HG03280 (cell line): ENCODE measurements at regions not wholly inside any gene's neighbourhood (a gene's known extent, or its start where the extent isn't known, plus 50 kb on each side); places are given as distances from the start of the nearest gene placed in this dataset.

Experiments
- ATAC-seq: cut with Tn5 transposase; IDR thresholded peaks from one replicate; pipeline ENCODE4 v1.9.1; 2021; ENCODE audit warnings: mild to moderate bottlenecking, moderate library complexity; ENCODE audit not compliant: unreplicated experiment

GRCh38 chr2:8009010-8009597 lies 672.8 kb upstream of the ID2 start:
- no peak for ATAC-seq

GRCh38 chr2:8015848-8016600 lies 665.8 kb upstream of the ID2 start:
- no peak for ATAC-seq

- no peak for ATAC-seq
These were observed 665.2 kb upstream of the ID2 start for GRCh38 chr2:8016688-8017087.

DNA sequence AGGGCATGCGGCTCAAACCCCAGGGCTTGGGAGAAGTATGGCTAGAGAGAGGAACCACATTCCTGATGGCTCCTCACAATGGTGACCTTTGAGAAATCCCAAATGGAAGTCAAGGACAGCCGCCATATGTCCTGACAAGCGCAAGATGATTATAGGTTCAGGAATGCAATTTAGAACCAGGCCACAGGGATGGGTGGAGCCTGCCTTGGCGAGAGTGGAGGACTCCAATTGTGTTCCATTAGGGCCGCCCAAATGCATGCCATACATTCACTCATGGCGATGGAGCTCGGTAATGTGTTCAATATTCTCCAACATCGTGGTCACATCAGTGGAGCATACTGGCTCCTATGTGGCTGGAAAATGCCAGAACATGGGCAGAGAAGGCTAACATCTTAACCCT lies 662.9 kb upstream of the ID2 start:
- no peak for ATAC-seq

GRCh38 chr2:8019934-8020333 lies 661.9 kb upstream of the ID2 start:
- ATAC-seq: no peak

DNA sequence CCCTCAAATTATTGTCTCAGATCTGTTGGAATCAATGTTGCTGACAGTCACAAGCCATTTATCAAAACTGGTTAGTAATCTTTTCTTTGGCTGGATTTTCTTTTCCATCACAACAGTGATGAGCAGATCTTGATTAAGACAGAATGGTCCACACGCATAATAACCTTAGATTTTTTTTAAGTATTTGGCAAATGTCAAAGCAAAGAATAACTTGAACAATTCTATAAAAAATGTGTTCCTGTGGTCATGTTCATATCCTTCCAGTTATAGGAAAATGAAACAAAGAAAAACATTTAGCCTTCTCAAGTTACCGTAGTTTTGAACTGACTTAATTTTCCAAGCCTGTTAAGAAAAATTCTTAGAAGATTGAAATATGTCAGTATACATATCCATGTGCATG lies 659.9 kb upstream of the ID2 start:
- ATAC-seq: no peak

DNA sequence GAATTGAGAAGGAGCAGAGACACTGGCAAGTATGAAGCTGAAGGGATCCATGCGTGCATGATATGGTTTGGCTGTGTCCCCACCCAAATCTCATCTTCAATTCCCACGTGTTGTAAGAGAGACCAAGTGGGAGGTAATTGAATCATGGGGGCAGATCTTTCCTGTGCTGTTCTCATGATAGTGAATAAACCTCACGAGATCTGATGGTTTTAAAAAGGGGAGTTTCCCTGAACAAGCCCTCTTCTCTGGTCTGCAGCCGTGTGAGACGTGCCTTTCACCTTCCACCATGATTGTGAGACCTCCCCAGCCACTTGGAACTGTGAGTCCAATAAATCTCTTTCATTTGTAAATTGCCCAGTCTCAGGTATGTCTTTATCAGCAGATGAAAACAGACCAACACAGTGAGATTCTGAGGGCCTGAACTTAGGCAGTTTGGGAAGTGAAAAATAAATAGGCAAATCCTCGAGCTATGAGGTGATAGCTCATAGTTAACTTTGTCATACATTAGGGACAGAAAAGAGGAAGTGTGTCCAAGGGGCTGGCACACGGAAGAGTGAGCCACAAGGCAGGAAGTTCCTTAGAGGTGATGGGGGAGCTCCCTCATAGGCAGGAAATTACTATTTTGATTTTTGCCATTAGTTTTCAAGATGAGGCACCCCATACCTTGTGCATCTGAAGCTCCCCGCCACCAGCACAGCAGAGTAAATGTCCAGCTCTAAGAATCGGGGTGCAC lies 658.8 kb upstream of the ID2 start:
- no peak for ATAC-seq

DNA sequence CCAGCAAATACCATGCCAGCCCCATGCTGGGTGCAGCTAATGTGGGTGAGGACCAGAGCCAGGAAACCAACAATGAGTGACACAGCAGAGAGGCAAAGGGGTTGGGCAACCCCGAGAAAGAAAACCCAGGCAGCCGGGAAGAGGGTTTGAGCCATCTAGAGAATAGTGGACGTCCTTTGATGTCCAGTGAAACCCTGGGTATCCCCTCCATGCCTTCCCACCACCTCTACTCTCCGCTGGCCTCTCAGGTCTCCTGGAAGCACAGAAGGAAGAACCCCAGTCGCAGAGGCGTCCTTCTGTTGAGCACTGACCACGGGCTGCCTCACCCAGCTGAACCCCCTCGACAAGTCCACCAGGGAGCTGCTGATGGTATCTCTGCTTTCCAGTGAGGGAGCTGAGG lies 657.4 kb upstream of the ID2 start:
- no peak for ATAC-seq

- no peak for ATAC-seq
These were observed 655.5 kb upstream of the ID2 start for GRCh38 chr2:8026381-8026780.

DNA sequence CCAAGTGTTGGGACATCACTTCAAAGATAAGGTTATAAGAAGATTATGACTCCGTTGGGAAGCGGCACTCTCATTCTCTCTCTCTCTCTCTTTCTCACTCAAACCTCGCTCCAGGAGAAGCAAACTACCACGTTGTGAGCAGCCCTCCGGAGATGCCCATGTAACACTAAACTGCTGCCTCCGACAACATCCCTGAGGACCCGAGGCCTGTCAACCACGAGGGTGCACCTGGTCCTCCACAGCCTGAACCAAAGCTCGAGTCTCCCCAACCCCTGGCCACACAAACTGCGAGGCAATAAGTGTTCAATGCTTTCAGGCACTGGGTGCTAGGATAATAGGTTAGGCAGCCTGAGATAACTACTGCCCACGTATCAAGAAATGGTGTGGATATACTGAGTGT lies 654.5 kb upstream of the ID2 start:
- ATAC-seq: no peak

DNA sequence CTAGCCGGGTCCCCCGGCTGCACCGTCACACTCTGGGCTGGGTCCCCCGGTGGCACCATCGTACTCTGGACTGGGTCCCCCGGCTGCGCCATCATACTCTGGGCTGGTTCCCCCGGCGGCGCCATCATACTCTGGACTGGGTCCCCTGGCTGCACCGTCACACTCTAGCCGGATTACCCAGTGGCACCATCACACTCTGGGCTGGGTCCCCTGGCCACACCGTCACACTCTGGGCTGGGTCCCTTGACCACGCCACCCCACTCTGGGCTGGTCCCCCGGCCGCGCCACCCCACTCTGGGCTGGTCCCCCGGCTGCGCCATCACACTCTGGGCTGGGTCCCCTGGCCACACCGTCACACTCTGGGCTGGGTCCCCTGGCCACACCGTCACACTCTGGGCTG lies 653.8 kb upstream of the ID2 start:
- no peak for ATAC-seq

- ATAC-seq: no peak
These were observed 653.4 kb upstream of the ID2 start for GRCh38 chr2:8028436-8028835.

- no peak for ATAC-seq
These were observed 652.9 kb upstream of the ID2 start for GRCh38 chr2:8028981-8029380.

DNA sequence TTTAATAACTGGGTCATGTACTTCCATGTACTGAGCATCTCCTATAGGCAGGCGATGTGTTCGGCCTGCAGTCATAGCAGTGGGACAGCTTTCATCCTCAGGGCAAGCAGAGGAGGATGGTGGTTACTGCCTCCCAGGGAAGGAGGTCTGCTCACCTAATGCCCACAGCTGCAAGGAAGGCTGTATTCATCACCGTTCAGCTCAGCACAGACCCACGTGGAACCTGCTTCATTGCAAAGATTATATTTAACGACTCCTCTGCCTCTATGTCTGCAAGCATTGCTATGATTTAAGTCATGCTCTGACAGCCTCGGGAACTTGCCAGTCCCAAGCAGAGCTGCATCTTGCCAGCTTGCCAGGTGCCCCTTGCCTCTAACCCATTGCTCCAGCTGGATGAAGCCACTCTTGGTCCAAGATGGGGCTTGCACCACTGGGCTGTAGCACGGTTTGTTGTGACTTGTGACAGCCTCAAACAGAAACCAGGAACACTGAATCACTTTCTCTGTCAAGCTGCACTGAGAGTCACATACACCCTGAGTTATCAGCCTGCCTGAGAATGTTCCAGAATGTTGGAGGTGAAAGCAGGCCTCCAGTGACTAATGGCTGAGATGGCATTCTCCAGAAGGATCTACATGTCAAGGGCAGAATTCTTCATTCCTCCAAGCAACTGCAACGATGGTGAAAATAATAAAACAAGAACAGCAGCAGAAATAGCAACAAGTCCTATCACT lies 651.1 kb upstream of the ID2 start:
- no peak for ATAC-seq

DNA sequence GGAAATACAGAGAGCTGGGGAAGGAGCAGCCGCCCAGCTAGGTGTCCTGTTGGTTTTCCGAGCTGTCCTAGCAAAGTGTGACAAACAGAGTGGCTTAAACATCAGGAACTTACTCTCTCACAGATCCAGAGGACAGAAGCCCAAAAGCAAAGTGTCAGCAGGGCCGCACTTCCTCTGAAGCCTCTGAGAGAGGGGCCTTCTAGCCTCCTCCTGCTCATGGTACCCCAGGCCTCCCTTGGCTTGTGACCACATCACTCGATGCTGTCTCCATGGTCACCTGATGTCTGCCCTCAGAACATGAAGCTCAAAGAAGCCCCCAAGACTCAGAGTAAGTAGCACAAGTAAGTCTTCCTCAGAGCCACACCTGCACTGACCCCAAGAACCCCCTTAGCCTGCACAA lies 650.5 kb upstream of the ID2 start:
- no peak for ATAC-seq

GRCh38 chr2:8033546-8034096 lies 648.2 kb upstream of the ID2 start:
- ATAC-seq: no peak

GRCh38 chr2:8036366-8036765 lies 645.5 kb upstream of the ID2 start:
- no peak for ATAC-seq

- no peak for ATAC-seq
These were observed 642.1 kb upstream of the ID2 start for GRCh38 chr2:8039732-8040131.

- no peak for ATAC-seq
These were observed 638.6 kb upstream of the ID2 start for GRCh38 chr2:8043295-8043694.

DNA sequence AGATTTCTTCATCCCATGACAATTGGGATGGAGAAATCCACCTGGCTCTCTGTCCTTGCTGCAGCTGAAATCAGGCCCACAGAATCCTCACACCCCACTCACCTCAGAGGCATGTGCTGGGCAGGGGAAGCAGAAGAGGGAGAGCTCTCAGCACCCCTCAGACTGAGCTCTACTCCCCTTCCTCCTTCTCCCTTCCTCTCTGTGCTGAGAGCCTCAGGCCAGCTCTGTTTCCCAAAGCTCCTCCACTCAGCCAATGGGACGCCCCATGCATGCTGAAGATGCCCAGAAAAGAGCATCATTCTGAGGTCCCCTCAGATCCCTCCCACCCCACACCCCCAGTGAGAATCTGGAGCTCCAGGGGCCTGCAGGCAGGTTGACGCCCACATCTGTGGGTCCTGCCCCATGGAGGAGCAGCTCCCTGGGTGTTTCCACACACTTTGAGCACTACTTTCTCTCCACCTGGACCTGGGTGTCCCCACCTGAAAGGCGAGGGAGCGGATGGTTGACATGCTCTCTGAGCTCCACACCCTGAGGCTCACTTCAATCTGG lies 637.7 kb upstream of the ID2 start:
- ATAC-seq: no peak

- no peak for ATAC-seq
These were observed 636.7 kb upstream of the ID2 start for GRCh38 chr2:8045081-8045614.
